ENCODE measurements at regions not wholly inside any gene's neighbourhood (a gene's known extent, or its start where the extent isn't known, plus 50 kb on each side); places are given as distances from the start of the nearest gene placed in this dataset.

DNA sequence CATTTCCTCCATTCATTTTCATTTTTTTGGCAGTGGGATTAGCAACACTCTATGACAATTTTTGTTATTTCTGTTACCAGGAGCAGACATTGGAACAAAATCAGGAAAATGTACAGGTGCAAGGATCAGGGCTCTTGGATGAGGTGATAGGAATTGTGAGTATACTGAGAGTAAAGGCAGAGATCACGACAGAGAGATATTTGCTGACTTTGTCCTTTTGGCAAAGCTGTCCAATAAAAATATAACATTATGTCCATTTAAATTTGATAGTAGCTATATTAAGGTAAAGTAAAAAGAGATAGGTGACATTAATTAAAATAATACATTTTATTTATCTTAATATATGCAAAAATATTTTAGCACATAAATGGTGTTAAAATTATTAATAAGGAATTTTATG lies 373.1 kb upstream of the GNPDA2 start:
- TF ChIP-seq, protein P1, sequence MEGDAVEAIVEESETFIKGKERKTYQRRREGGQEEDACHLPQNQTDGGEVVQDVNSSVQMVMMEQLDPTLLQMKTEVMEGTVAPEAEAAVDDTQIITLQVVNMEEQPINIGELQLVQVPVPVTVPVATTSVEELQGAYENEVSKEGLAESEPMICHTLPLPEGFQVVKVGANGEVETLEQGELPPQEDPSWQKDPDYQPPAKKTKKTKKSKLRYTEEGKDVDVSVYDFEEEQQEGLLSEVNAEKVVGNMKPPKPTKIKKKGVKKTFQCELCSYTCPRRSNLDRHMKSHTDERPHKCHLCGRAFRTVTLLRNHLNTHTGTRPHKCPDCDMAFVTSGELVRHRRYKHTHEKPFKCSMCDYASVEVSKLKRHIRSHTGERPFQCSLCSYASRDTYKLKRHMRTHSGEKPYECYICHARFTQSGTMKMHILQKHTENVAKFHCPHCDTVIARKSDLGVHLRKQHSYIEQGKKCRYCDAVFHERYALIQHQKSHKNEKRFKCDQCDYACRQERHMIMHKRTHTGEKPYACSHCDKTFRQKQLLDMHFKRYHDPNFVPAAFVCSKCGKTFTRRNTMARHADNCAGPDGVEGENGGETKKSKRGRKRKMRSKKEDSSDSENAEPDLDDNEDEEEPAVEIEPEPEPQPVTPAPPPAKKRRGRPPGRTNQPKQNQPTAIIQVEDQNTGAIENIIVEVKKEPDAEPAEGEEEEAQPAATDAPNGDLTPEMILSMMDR (IDR thresholded peaks at IDR 0.05; ENCODE audit: insufficient read depth in 1 of 2, low read depth in 1 of 2, low read length in 1 of 2, severe bottlenecking in 1 of 2, unreplicated experiment in 1 of 2): no peak
- no peaks in the 10 kb centered on the region for H3K4me1 ChIP-seq
- H3K4me3 Mint-ChIP-seq (ENCODE audit: unreplicated experiment): no peak overlapping the region
- H3K9me3 Mint-ChIP-seq (ENCODE audit: unreplicated experiment): peaks cover 2% of the 10 kb centered on the region
- H3K27me3 Mint-ChIP-seq (ENCODE audit: insufficient read depth, unreplicated experiment): no peaks in the 10 kb centered on the region
- no peaks in the 10 kb centered on the region for H3K36me3 Mint-ChIP-seq (ENCODE audit: insufficient read depth, unreplicated experiment)
- H3K4me3 ChIP-seq (ENCODE audit: low read depth, low read length): no peak overlapping the region
- DNase-seq: no peak
- BruUV-seq (replicated peaks): no TSS peak
- H3K36me3 ChIP-seq (ENCODE audit: control insufficient read depth, insufficient read depth, low read length): no peaks in the 10 kb centered on the region
- H3K9me3 ChIP-seq: no peaks in the 10 kb centered on the region
- intact Hi-C loops (cut with micrococcal nuclease; ENCODE audit: unreplicated experiment): no loop called here
- no peaks in the 10 kb centered on the region for H3K4me1 Mint-ChIP-seq (ENCODE audit: low read depth, unreplicated experiment)
- CTCF ChIA-PET: no interaction called here
- no peaks in the 10 kb centered on the region for H3K27me3 ChIP-seq (replicated peaks; ENCODE audit: control insufficient read depth, insufficient read depth, low read length)
- POLR2A ChIA-PET: no interaction called here
- H3K27ac Mint-ChIP-seq (ENCODE audit: unreplicated experiment): no peak overlapping the region

DNA sequence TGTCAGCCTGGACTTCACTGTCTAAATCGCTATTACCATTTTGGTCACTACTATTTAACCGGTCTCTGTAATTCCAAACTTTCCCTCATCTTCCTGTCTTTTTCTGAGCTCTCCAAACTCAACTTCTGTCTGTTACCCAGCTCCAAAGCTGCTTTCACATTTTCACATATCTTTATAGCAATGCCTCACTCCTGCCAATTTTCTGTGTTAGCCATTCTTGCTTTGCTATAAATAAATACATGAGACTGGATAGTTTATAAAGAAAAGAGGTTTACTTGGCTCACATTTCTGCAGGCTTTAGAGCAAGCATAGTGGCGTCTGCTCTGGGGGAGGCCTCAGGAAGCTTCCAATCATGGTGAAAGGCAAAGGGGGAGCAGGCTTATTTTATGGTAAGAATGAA lies 368.3 kb upstream of the GNPDA2 start:
- BruUV-seq (replicated peaks): no TSS peak
- no peaks in the 10 kb centered on the region for H3K4me1 Mint-ChIP-seq (ENCODE audit: low read depth, unreplicated experiment)
- ChIA-PET POLR2A (no interaction called here), CTCF (no interaction called here)
- H3K27me3 ChIP-seq (replicated peaks; ENCODE audit: control insufficient read depth, insufficient read depth, low read length): no peaks in the 10 kb centered on the region
- intact Hi-C loops (cut with micrococcal nuclease; ENCODE audit: unreplicated experiment): no loop called here
- no peaks in the 10 kb centered on the region for H3K9me3 ChIP-seq
- no peak overlapping the region for H3K4me3 Mint-ChIP-seq (ENCODE audit: unreplicated experiment)
- no peaks in the 10 kb centered on the region for H3K36me3 Mint-ChIP-seq (ENCODE audit: insufficient read depth, unreplicated experiment)
- TF ChIP-seq, protein P1 (IDR thresholded peaks at IDR 0.05; ENCODE audit: insufficient read depth in 1 of 2, low read depth in 1 of 2, low read length in 1 of 2, severe bottlenecking in 1 of 2, unreplicated experiment in 1 of 2): no peak
- peaks cover 10% of the 10 kb centered on the region for H3K9me3 Mint-ChIP-seq (ENCODE audit: unreplicated experiment)
- no peak overlapping the region for H3K27ac Mint-ChIP-seq (ENCODE audit: unreplicated experiment)
- no peak for DNase-seq
- no peaks in the 10 kb centered on the region for H3K36me3 ChIP-seq (ENCODE audit: control insufficient read depth, insufficient read depth, low read length)
- no peaks in the 10 kb centered on the region for H3K4me1 ChIP-seq
- no peaks in the 10 kb centered on the region for H3K27me3 Mint-ChIP-seq (ENCODE audit: insufficient read depth, unreplicated experiment)
- H3K4me3 ChIP-seq (ENCODE audit: low read depth, low read length): no peak overlapping the region

DNA sequence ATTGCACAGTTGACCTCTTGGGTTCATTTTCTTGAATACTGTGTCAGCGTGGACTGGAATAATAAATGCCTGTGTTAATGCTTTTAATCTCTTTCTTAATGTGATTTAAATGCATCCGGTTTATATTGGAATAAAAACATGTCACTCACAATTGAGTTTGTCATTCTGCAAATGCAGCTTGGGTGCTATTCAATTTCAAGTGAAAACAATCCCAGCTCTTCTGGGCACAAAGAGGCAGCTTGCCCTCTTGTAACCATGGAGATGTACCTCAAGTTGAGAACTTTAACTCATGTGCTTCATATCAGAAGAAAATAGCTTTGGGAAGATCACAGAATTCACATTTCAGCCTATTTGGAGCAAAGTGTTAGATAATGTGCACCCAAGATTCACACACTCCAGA lies 355.7 kb upstream of the GNPDA2 start:
- Histone ChIP-seq H3K9me3 (no peaks in the 10 kb centered on the region), H3K4me3 (ENCODE audit: low read depth, low read length) (no peak overlapping the region), H3K27me3 (replicated peaks; ENCODE audit: control insufficient read depth, insufficient read depth, low read length) (no peaks in the 10 kb centered on the region), H3K36me3 (ENCODE audit: control insufficient read depth, insufficient read depth, low read length) (no peaks in the 10 kb centered on the region), H3K4me1 (no peaks in the 10 kb centered on the region)
- no peaks in the 10 kb centered on the region for H3K4me1 Mint-ChIP-seq (ENCODE audit: low read depth, unreplicated experiment)
- intact Hi-C loops (cut with micrococcal nuclease; ENCODE audit: unreplicated experiment): no loop called here
- POLR2A ChIA-PET: no interaction called here
- no peak for DNase-seq
- H3K36me3 Mint-ChIP-seq (ENCODE audit: insufficient read depth, unreplicated experiment): no peaks in the 10 kb centered on the region
- no peaks in the 10 kb centered on the region for H3K27me3 Mint-ChIP-seq (ENCODE audit: insufficient read depth, unreplicated experiment)
- H3K27ac Mint-ChIP-seq (ENCODE audit: unreplicated experiment): no peak overlapping the region
- CTCF ChIA-PET: no interaction called here
- no peaks in the 10 kb centered on the region for H3K9me3 Mint-ChIP-seq (ENCODE audit: unreplicated experiment)
- TF ChIP-seq, protein P1 (IDR thresholded peaks at IDR 0.05; ENCODE audit: insufficient read depth in 1 of 2, low read depth in 1 of 2, low read length in 1 of 2, severe bottlenecking in 1 of 2, unreplicated experiment in 1 of 2): no peak
- H3K4me3 Mint-ChIP-seq (ENCODE audit: unreplicated experiment): no peak overlapping the region
- no TSS peak for BruUV-seq (replicated peaks)

All from Caco-2 (cell line).